ENCODE measurements at regions not wholly inside any gene's neighbourhood (a gene's known extent, or its start where the extent isn't known, plus 50 kb on each side); places are given as distances from the start of the nearest gene placed in this dataset.

- no peak for TF ChIP-seq CTCF (IDR thresholded peaks at IDR 0.05; ENCODE audit: poor library complexity)
- TF ChIP-seq EZH2 (IDR thresholded peaks at IDR 0.05; ENCODE audit: borderline replicate concordance) = no peak
- TF ChIP-seq EZH2phosphoT487 (IDR thresholded peaks at IDR 0.05; ENCODE audit: low read depth, severe bottlenecking, unreplicated experiment) = no peak
These were observed 188.2 kb downstream of the ZFP36L2 start for GRCh38 chr2:43038034-43038695.
